ENCODE measurements at regions not wholly inside any gene's neighbourhood (a gene's known extent, or its start where the extent isn't known, plus 50 kb on each side); places are given as distances from the start of the nearest gene placed in this dataset.
"Not testable (repeated sequence)": the region's sequence is repeated elsewhere in the genome, so short reads cannot be mapped to it uniquely, and the experiment has no call there.

DNA sequence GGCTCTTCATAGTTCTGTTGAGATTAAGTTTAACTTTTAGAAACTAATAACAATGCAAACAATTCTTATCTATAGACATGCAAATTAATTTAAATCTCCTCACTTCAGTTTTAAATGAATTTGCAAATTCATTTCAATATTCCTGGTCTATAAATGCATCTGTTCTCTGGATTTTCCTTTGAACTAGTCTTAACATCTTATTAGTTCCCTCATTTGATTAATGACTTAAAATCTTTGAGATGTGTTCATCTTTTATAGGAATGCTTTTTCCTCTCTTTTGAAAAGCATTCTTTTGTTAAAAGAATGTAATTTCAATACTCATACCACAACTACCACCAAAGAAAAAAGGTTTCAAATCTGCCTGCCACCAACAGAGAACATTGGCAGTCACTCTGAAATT is 169.4 kb downstream of the RASEF start:
- ATAC-seq (ENCODE audit: low read depth in 2 of 2), result no peak
- H3K36me3 Mint-ChIP-seq, result no peaks in the 10 kb centered on the region

DNA sequence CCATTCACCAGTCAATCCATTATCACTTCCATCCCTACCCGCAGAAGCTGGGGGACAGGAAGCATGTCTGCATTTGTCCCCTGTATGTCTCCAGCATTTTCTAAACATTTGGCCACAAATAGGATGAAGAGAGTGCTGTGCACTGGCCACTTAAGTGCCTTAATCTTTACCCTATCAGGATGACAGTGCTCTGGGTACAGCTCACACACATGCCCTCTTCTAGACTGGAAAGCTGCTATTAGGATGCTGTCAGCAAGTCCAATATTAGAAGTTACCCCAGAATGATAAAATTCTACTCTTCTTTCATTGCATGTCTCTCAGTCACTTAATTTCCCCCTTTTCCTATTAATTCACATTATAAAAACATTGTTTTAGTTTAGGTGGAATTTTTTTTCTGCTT is 168.4 kb downstream of the RASEF start:
- Mint-ChIP-seq H3K9me3 (peaks cover 0 to 5% (median 0%) of the 10 kb centered on the region in 7 donors), H3K4me3 (no peak overlapping the region), H3K27ac (no peak overlapping the region), H3K27me3 (no peaks in the 10 kb centered on the region), H3K4me1 (no peaks in the 10 kb centered on the region), H3K36me3 (no peaks in the 10 kb centered on the region)
- no peak for DNase-seq
- no peak for ATAC-seq (ENCODE audit: low read depth in 2 of 2)

More for the DNA sequence above, 169.4 kb downstream of the RASEF start:
- Mint-ChIP-seq H3K9me3 (peaks cover 0 to 5% (median 0%) of the 10 kb centered on the region in 7 donors), H3K4me3 (no peak overlapping the region), H3K27ac (no peak overlapping the region), H3K27me3 (no peaks in the 10 kb centered on the region), H3K4me1 (no peaks in the 10 kb centered on the region)
- no peak for DNase-seq

- H3K4me1 Mint-ChIP-seq, result no peaks in the 10 kb centered on the region
- DNase-seq (no peak), ATAC-seq (ENCODE audit: low read depth in 2 of 2) (no peak)
- H3K9me3 Mint-ChIP-seq, result peaks cover 0 to 5% (median 0%) of the 10 kb centered on the region in 7 donors
- H3K36me3 Mint-ChIP-seq, result no peaks in the 10 kb centered on the region
- H3K27me3 Mint-ChIP-seq, result no peaks in the 10 kb centered on the region
- no peak overlapping the region for H3K4me3 Mint-ChIP-seq
- H3K27ac Mint-ChIP-seq, result no peak overlapping the region
Measured at GRCh38 chr9:82894961-82895821, 167.8 kb downstream of the RASEF start.

- H3K27ac Mint-ChIP-seq, result no peak overlapping the region
- no peaks in the 10 kb centered on the region for H3K36me3 Mint-ChIP-seq
- H3K4me1 Mint-ChIP-seq, result no peaks in the 10 kb centered on the region
- ATAC-seq (ENCODE audit: low read depth in 2 of 2) (no peak), DNase-seq (no peak)
- no peak overlapping the region for H3K4me3 Mint-ChIP-seq
- no peaks in the 10 kb centered on the region for H3K27me3 Mint-ChIP-seq
- H3K9me3 Mint-ChIP-seq, result peaks cover 0 to 5% (median 0%) of the 10 kb centered on the region in 7 donors
Measured at GRCh38 chr9:82895822-82896110, 167.2 kb downstream of the RASEF start.

DNA sequence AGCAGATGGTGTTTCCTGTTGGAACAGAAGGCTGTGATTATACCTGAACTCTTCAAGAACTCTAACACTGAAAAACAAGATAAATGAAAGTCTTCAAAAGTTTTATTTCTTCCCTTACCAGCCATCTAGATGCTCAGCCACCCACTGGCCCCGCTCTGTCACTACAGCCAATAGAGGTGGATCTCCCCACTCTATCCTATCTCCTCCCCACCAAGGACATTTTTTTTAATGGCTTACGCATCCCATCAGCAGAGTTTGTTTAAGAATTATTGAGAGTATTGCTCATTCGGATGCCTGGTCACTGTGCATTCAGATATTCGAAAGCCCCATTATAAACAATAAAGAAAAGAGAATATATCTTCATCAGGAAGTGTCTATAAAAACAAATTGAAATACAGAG is 159.4 kb downstream of the RASEF start:
- H3K9me3 Mint-ChIP-seq, result no peaks in the 10 kb centered on the region
- no peak for ATAC-seq (ENCODE audit: low read depth in 2 of 2)
- no peaks in the 10 kb centered on the region for H3K36me3 Mint-ChIP-seq
- peaks cover 0 to under 1% (median 0%) of the 10 kb centered on the region in 3 donors for H3K27me3 Mint-ChIP-seq
- no peak overlapping the region for H3K27ac Mint-ChIP-seq
- DNase-seq, result no peak
- no peak overlapping the region for H3K4me3 Mint-ChIP-seq
- no peaks in the 10 kb centered on the region for H3K4me1 Mint-ChIP-seq

DNA sequence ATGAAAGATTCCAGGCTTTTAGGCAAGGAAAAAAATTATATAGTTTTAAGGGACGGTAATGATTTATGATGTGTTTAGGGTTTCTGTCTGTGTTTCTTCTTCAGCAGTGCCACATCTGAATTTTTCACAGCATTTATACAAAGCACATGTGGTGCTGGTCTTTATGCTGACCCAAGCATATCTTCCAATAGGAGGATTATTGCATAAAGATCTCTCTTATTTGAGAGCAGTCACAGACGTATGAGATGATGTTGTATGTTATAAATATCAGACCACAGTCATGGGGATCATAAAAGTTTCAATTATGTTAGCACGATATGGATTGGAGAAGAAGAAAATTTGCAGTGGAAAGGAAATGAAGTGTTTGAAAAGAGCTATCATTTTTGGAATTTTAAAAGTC is 150.9 kb downstream of the RASEF start:
- peaks cover 5 to 8% of the 10 kb centered on the region in 2 donors for H3K36me3 Mint-ChIP-seq
- ATAC-seq (ENCODE audit: low read depth in 2 of 2), result no peak
- H3K27ac Mint-ChIP-seq, result no peak overlapping the region
- H3K27me3 Mint-ChIP-seq, result peaks cover 0 to 4% (median 0%) of the 10 kb centered on the region in 3 donors
- H3K4me3 Mint-ChIP-seq, result no peak overlapping the region
- peaks cover 5 to 25% (median 22%) of the 10 kb centered on the region in 7 donors for H3K9me3 Mint-ChIP-seq
- no peak for DNase-seq
- H3K4me1 Mint-ChIP-seq, result no peaks in the 10 kb centered on the region

GRCh38 chr9:82912645-82913044 is 150.3 kb downstream of the RASEF start:
- H3K27me3 Mint-ChIP-seq, result peaks cover 0 to 4% (median 0%) of the 10 kb centered on the region in 3 donors
- no peak overlapping the region for H3K27ac Mint-ChIP-seq
- H3K36me3 Mint-ChIP-seq, result peaks cover 8 to 9% of the 10 kb centered on the region in 2 donors
- ATAC-seq (ENCODE audit: low read depth in 2 of 2), result no peak
- no peaks in the 10 kb centered on the region for H3K4me1 Mint-ChIP-seq
- H3K9me3 Mint-ChIP-seq, result peaks cover 6 to 30% (median 22%) of the 10 kb centered on the region in 7 donors
- no peak overlapping the region for H3K4me3 Mint-ChIP-seq
- DNase-seq, result no peak

DNA sequence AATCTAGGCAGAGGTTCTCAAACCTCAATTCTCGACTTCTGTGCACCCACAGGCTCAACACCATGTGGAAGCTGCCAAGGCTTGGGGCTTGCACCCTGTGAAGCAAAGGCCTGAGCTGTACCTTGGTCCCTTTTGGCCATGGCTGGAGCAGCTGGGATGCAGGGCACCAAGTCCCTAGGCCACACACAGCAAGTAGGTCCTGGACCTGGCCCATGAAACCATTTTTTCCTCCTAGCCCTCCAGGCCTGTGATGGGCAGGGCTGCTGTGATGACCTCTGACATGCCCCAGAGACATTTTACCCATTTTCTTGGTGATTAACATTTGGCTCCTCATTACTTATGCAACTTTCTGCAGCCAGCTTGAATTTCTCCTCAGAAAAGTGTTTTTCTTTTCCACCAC is 146.7 kb downstream of the RASEF start:
- H3K27ac Mint-ChIP-seq; DNase-seq; ATAC-seq (ENCODE audit: low read depth in 2 of 2); H3K4me1 Mint-ChIP-seq; H3K4me3 Mint-ChIP-seq; H3K27me3 Mint-ChIP-seq; H3K36me3 Mint-ChIP-seq: not testable (repeated sequence)
- peaks cover 6 to 34% (median 22%) of the 10 kb centered on the region in 7 donors for H3K9me3 Mint-ChIP-seq

DNA sequence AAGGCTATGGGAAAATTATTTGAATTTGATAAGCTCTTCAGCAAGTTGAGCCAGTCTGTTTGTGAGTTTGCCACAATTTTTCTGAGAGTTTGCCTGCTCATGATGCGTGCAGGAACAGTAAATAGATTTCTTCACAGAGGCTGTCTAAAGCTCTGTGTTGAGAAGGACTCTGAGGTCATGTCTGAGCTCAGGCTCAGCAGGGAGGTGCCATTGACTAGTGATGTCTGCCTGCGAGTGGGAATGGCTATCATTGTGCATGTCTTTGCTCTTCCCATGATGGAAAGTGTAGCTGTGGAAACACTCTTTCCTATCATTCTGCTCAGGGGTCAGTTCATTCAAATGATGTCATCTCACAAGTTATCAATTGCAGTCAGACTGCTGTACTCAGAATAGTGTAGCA is 142.8 kb downstream of the RASEF start:
- peaks cover 5 to 9% of the 10 kb centered on the region in 2 donors for H3K36me3 Mint-ChIP-seq
- peaks cover 6 to 31% (median 17%) of the 10 kb centered on the region in 7 donors for H3K9me3 Mint-ChIP-seq
- peaks cover 0 to 14% (median 11%) of the 10 kb centered on the region in 3 donors for H3K27me3 Mint-ChIP-seq
- no peak for ATAC-seq (ENCODE audit: low read depth in 2 of 2)
- H3K27ac Mint-ChIP-seq, result no peak overlapping the region
- H3K4me1 Mint-ChIP-seq, result peaks cover 0 to 4% (median 0%) of the 10 kb centered on the region in 3 donors
- DNase-seq, result no peak
- no peak overlapping the region for H3K4me3 Mint-ChIP-seq

DNA sequence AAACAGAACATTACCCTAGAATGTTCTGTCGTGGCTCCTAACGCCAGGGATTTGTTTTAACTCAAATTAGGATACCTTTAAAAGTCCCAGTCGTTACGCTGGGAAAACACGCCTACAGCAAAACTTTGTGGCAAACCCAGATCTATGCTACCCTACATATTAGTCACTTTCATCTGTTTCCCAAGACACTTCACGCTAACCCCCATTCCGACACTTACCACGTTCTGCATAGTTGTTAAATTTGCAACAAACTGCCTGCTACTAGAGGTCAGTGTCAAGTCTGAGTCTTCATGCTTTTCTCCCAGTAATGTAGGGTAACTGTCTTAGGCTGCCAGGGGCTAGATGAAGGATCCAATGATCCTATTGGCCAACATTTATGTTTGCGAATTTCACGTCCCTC is 140.3 kb downstream of the RASEF start:
- DNase-seq (no peak), ATAC-seq (ENCODE audit: low read depth in 2 of 2) (no peak)
- Mint-ChIP-seq H3K4me1 (peaks cover 0 to 4% (median 0%) of the 10 kb centered on the region in 3 donors), H3K27ac (peak overlapping the region in 1 of 6 donors; percentile 39), H3K4me3 (no peak overlapping the region), H3K36me3 (no peaks in the 10 kb centered on the region), H3K9me3 (peaks cover 0 to 7% (median 1%) of the 10 kb centered on the region in 7 donors), H3K27me3 (peaks cover 0 to 14% (median 11%) of the 10 kb centered on the region in 3 donors)

DNA sequence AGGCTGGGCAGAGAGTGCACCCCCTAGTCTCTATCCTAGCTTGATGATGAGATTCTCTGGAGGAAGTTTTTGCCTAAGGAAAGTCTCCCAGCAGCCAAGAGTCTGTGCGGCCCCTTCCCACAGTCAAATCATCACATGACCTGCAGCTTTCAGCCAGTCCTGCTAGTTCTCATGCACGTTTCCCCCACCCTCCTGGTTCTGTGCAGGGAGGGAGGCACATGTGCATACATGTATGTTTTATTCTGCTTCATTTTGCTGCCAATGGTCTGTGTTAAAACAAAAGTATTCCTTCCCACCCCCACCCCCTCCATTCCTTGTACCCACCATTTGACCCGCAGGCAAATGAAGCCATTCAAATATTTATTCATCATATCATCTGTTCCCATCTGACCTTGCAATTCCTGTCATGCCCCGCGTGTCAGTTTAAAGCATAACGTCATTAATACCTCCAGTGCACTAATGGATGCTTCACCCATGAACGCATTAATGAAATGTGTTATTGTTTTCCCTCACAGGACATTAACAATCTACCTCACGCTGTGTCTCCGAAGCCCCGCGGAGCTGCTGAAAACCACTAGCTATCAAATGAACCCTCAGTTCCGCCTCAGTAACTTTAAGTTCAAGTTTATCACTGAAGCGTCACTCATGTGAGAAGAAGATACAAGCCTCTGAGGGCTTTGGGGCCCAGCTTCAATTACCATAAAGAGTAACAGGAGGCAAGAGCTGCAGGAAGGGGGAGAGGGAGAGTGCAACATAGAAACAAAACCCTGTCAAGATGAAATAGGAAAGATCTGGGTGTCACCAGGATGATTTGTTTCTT is 139.6 kb downstream of the RASEF start:
- H3K9me3 Mint-ChIP-seq, result peaks cover 0 to 4% (median 0%) of the 10 kb centered on the region in 7 donors
- DNase-seq (no peak), ATAC-seq (ENCODE audit: low read depth in 2 of 2) (no peak)
- no peak overlapping the region for H3K4me3 Mint-ChIP-seq
- H3K27ac Mint-ChIP-seq, result peak overlapping the region in 1 of 6 donors; percentile 39
- peaks cover 0 to 14% (median 11%) of the 10 kb centered on the region in 3 donors for H3K27me3 Mint-ChIP-seq
- H3K4me1 Mint-ChIP-seq, result peaks cover 0 to 4% (median 0%) of the 10 kb centered on the region in 3 donors
- H3K36me3 Mint-ChIP-seq, result no peaks in the 10 kb centered on the region

DNA sequence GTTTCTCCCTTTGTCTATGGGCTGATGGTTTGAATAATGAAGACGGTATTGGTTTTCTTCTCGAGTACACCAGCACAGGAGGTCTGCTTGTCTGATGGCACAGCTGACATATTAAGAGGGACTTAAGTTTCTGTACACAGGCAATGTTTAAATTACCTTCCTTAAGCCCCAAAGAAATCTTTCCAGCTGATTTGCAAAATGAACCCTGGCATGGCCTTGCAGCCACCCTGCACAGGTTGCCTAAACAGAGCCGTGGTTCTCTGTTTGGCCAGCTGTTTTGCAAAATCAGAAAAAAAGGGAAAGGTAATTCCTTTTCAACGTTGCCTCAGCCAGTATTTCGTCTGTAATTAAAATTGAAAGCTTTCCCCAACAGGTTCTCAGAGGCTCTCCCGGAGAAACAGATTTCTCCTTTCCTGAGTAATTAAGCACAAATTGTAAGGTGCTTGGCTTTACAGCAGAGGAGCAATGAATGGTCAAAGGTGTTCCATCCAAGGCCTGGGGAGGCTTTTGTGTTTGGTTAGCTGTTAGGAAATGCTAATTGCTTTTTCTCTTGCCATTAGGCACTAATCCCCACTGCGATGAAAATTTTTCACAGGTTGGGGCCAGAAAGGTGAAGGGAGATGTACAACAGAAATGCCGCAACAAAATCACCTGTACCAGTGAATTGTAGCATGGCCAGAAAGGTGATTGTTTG is 138.9 kb downstream of the RASEF start:
- no peaks in the 10 kb centered on the region for H3K36me3 Mint-ChIP-seq
- H3K27me3 Mint-ChIP-seq, result peaks cover 0 to 14% (median 11%) of the 10 kb centered on the region in 3 donors
- no peak overlapping the region for H3K27ac Mint-ChIP-seq
- ATAC-seq (ENCODE audit: low read depth in 2 of 2) (no peak), DNase-seq (no peak)
- peaks cover 0 to 4% (median 0%) of the 10 kb centered on the region in 7 donors for H3K9me3 Mint-ChIP-seq
- H3K4me3 Mint-ChIP-seq, result no peak overlapping the region
- peaks cover 0 to 4% (median 0%) of the 10 kb centered on the region in 3 donors for H3K4me1 Mint-ChIP-seq
